PFSK-1 (cell line): ENCODE measurements at regions not wholly inside any gene's neighbourhood (a gene's known extent, or its start where the extent isn't known, plus 50 kb on each side); places are given as distances from the start of the nearest gene placed in this dataset.

ENCODE experiments used
- SIN3A ChIP-seq: IDR thresholded peaks from 2 replicates; pipeline ENCODE4 v1.6.1; 2012; ENCODE audit warnings: mild to moderate bottlenecking, low read length, moderate library complexity, borderline replicate concordance; ENCODE audit not compliant: insufficient read depth
- TAF1 ChIP-seq: IDR thresholded peaks from 2 replicates; pipeline ENCODE4 v1.6.1; 2012; ENCODE audit warnings: low read length, control low read depth, borderline replicate concordance; ENCODE audit not compliant: insufficient read depth

- TF ChIP-seq TAF1 = no peak
- no peak for TF ChIP-seq SIN3A
Measured at GRCh38 chrX:44036336-44036735, 63.1 kb upstream of the NDP start.
